ENCODE measurements at regions not wholly inside any gene's neighbourhood (a gene's known extent, or its start where the extent isn't known, plus 50 kb on each side); places are given as distances from the start of the nearest gene placed in this dataset.
A peak's percentile ranks its signal among the peaks of the same experiment; 100 is the strongest.

DNA sequence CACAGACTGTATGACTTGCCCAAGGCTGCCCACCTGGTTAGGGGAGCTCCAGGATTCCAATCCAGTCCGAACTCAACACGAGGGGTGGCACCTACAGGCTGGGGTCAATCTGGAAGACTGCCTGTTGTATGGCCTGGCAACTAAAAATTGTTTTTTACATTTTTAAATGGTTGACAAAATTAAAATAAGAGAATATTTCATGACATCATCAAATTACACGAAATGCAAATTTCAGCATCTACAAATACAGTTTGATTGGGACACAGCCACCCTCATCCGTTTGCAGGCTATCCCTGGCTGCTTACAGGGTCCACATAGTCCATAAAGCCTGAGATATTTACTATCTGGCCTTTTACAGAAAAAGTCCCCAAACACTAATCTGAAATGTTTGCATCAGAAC lies 235.9 kb upstream of the GMDS start:
- DNase-seq = no peak

DNA sequence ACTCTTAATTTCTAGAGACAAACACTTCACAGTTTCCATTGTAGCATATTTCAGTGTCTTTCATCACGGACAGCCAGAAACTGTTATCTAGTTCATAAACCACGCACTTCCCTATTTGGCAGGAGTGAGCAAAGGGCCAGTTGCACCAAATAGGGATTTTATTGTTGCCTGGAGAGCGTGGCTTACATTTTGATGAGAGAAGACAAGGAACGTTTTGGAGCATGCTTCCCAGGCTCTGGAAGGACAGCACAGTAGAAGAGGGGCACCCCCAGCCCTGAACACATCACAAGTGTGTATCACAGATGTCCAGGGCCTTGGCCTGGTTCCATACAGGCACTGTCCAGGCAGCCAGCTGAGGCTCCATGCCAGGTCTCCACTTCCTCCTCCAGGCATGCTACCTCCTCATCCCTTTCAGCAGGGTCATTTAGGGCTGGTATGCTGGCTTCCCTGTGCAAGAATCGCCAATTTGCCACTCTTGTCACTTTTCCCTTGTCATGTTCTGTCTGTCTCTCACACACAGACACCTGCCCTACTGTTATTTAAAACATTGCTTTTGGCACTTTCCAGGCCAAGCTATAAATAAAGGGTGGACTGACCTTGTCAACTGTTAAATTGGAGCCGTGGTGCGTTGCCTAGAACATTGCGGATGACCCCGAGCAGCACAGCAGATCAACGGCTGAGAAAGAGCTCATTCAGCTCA lies 235.0 kb upstream of the GMDS start:
- ATAC-seq (ENCODE audit: poor library complexity) (peak; percentile 82), DNase-seq (peak; percentile 80)
- intact Hi-C loops (cut with DNase I) = loop anchor here (10.0 kb wide), 1 partner anchor 154 kb away; no protein-coding TSS in a partner anchor

More for the DNA sequence above, 235.9 kb upstream of the GMDS start:
- no peak for ATAC-seq (ENCODE audit: poor library complexity)
- intact Hi-C loops (cut with DNase I) = loop anchor here (10.0 kb wide), 1 partner anchor 153 kb away; no protein-coding TSS in a partner anchor

DNA sequence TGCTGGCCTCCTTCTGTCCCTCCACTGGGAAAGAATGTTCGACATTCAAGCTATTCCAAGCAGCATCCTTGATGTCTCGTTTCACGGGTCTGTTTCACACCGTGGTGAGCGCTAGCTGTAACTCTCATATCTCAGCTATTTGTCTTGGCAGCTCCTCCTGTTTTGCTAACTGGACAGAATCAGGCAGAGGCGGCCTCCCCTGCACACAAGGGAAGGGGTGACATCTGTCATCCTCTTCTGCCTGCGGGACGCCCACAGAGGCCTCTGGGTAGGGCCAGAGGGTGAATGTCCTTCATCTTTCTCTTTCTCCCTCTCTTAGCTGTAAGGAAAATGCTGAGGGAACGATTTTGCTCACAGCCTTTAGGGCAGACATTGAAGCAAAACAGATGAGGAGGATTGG lies 232.8 kb upstream of the GMDS start:
- intact Hi-C loops (cut with DNase I) = no loop called here
- DNase-seq = no peak
- peak; percentile 50 for ATAC-seq (ENCODE audit: poor library complexity)

DNA sequence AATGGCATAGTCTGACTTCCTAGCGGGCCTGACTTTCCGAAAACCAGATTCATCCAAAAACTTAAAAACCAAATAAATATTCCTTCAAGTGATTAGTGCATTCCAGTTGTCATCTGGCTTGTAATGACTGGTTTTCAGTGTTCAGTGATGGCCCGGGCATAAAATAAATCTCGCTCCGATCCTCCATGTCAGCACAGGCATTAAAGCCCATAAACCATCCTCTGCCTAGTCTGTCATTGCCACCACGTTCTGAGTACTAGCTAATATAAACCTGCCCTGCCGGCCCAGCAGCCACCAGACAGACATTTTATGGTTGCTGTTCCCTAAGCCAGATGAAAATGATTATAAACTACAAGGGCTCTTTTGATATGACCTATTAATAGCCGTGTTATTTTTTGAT lies 232.3 kb upstream of the GMDS start:
- intact Hi-C loops (cut with DNase I) = no loop called here
- ATAC-seq (ENCODE audit: poor library complexity) (no peak), DNase-seq (no peak)

DNA sequence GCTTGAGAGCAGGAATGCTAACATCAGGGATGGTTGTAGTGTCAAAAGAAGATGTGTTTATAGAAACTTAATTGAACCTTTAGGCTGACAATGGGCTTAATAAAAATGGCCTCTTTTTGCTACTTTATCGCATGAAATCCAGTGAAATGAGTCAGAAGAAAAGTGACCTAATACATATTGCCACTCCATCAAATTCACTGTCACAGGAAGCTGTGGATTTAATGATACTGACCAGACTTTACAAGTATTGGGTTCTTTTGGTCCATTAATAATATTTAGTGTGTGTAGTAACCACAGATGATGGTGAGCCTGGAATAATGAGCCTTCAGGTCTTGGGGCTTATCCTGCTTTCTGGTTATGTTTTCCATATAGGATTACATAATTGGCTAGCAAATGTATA lies 231.8 kb upstream of the GMDS start:
- DNase-seq = no peak
- intact Hi-C loops (cut with DNase I) = no loop called here

DNA sequence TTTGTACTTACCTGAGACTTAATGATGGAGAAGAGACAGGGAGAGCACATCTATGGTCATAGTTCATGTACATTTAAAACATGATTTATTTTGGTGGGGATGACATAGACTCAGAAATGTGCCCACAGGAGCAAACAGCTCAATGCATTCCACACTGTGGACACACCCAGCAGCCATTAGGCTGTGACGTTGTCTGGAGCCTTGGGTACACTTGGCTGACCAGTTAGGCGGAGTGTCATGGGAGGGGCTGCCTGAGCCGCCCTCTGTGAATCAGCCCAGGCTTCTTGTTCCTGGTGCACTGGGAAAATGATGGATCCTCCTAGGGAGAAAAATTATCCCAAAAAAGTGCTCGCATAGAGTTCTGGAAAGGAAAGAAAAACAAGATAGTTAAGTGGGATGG lies 231.0 kb upstream of the GMDS start:
- ATAC-seq (ENCODE audit: poor library complexity) (no peak), DNase-seq (no peak)
- intact Hi-C loops (cut with DNase I) = no loop called here

More for the DNA sequence above, 231.8 kb upstream of the GMDS start:
- ATAC-seq (ENCODE audit: poor library complexity) = no peak

DNA sequence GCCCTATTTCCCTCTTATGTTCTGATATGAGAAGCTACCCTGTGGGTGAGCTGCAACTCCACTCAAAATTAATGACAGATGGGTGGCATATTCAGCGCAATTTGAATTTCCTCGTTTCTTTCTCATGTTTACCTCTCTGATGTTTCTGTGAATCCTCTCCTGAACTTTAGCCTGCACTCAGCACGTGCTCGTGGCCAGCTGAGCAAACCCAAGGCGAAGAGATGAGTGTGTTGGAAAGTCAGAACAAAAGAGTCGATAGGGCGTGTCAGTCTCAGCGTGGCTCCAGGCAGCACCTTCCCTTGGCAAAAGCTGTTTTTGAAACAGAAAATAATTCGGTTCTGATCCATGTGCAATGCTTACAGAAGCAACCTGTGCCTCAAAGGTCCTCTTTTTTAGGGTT lies 226.1 kb upstream of the GMDS start:
- ATAC-seq (ENCODE audit: poor library complexity) = no peak
- DNase-seq = no peak
- intact Hi-C loops (cut with DNase I) = no loop called here

DNA sequence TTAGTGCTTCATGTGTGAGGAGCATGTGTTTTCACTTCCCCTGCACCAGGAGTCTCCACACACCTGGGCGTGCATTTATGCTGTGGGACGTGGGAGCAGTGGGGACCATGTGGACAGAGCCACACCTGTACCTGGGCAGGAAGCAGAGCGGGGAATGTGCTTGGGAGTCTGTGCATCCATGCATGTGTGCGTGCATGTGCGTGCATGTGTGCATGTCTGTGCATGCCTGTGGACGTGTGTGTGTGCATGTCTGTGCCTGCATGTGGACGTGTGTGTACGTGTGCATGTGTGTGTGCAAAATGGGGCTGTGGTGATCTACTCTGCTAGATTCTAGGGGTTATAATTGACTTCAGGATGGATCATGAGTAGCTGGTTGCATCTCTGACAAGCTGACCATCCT lies 224.0 kb upstream of the GMDS start:
- ATAC-seq (ENCODE audit: poor library complexity) (no peak), DNase-seq (no peak)
- intact Hi-C loops (cut with DNase I) = no loop called here

DNA sequence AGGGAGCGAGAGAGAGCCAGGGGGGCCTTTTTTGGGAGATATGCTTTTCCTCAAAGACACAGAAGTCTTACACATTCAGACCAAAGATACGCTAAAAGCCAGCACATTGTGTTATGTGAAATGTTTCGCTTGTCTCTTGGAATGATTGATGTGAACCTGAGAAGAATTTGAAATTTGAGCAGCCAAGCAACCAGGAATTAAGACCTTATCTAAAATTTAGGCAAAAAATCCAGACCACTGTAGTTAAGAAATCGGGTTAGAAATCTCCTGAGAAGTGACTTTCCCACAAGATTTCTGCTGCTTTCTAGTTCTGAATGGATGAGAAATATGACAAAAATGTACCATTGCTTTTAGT lies 223.2 kb upstream of the GMDS start:
- DNase-seq (no peak), ATAC-seq (ENCODE audit: poor library complexity) (no peak)
- intact Hi-C loops (cut with DNase I) = no loop called here

DNA sequence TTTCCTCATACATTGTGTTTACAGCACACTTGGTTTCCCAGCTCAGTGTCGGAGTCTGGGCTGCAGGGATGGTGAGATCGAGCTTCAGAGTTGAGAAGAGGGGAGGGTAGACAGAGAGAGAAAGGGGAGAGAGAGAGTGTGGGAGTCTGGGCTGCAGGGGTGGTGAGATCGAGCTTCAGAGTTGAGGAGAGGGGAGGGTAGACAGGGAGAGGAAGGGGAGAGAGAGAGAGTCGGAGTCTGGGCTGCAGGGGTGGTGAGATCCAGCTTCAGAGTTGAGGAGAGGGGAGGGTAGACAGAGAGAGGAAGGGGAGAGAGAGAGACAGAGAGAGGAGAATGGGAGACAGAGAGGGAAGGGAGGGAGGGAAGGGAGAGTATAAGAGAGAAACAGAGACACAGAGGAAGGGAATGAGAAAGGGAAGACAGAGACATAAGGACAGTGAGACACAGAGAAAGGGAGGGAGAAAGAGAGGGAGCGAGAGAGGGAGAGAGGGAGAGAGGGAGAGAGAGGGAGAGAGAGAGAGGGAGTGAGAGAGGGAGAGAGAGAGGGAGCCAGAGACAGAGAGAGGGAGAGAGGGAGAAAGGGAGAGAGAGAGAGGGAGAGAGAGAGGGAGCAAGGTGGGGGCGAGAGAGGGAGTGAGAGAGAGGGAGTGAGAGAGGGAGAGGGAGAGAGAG lies 222.7 kb upstream of the GMDS start:
- ATAC-seq (ENCODE audit: poor library complexity) = no peak
- intact Hi-C loops (cut with DNase I) = no loop called here
- no peak for DNase-seq

DNA sequence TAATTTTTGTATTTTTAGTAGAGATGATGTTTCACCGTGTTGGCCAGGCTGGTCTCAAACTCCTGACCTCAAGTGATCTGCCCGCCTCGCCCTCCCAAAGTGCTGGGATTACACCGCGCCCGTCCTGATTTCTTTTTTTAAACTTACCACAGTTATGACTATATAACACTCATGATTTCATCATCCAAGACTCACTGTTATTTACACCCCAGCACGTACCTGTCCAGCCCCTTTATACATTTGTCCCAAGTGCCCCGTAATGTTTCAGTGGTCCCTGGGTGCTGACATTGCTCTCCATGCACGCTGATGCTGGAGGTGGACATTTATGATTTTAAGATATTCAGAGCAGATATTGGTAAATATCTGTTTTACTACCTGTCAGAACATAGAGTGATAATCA lies 219.9 kb upstream of the GMDS start:
- ATAC-seq (ENCODE audit: poor library complexity) (no peak), DNase-seq (no peak)
- intact Hi-C loops (cut with DNase I) = no loop called here

DNA sequence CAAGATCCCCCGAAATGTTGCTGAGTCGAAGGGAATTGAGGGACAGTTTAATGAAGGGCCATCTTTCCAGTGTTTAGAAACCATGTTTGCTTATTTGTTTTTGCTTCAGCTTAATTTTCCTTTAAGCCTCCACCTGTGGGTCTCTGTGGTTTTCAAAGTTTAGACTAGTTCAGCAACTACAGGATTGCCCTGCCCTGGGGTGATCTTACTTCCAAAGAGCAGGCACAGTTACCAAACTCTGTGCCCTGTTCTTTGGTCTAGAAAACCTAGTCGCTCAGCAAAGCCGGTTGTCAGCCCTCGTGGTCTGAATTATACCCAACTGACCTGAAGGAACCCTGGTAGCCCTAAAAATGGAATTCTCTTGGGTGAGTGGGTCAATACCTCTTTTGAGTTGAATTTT lies 219.2 kb upstream of the GMDS start:
- ATAC-seq (ENCODE audit: poor library complexity) = no peak
- DNase-seq = no peak
- intact Hi-C loops (cut with DNase I) = no loop called here

DNA sequence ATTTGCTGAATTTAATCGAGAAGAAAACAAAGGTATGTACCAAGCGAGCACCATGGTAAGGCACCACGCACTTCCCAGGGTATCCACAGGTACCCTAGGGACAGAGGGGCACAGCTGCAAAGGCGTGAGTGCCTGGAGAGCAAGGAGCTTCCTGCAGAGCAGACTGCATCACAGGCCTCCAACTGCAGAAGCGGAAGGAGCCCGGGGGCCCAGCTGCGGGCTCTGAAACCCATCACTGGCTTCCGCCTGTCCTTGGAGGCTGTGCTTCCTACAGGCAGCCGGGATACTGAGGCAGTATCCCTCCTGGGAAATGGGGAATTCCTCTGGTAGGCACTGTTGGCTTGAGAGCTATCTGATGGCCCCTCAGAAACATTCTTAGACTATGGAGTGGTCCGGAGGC lies 217.4 kb upstream of the GMDS start:
- ATAC-seq (ENCODE audit: poor library complexity) = no peak
- intact Hi-C loops (cut with DNase I) = no loop called here
- no peak for DNase-seq

DNA sequence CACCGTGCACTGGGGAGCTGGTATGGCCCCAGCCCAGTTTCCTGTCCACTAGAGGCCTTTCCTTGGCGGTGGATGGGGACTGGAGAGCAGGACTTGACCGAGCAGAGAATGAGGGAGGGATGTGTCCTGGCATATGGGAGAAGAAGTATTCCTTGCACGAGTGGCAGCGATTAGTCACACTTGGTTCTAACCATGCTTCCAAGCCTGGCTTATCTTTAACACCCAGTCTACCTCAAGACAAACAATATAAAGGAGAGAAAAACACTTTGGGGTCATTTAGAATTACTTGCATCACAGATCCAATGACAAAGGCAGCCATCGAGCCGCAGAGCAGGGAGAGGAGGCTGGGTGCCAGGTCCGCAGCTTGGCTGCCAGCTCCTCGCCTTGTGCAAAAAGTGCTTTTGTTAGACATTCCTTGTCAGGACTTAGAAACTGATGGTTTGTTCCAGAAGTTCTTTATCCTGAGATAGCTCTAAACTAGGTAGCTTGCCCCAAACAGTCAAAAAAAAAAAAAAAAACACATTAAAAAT lies 214.9 kb upstream of the GMDS start:
- ATAC-seq (ENCODE audit: poor library complexity) = no peak
- intact Hi-C loops (cut with DNase I) = no loop called here
- no peak for DNase-seq

DNA sequence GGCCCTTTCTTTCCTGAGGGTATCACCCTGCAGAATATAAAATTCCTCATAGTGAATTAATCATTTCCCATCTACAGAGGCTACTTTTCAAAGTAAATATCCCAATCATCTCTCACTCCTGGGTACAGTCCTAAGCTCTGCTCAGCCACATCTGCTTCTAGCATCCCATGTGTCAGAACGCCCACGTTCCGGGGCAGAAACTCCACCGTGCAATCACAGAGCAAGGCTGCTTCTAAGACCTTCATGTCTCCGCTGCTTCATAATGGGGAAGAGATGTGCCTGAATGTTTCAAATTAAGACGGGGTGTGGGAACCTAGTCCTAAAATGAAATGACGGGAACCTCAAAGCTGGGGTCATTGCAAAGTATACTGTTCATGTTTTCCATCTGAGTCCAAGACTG lies 208.8 kb upstream of the GMDS start:
- ATAC-seq (ENCODE audit: poor library complexity) (no peak), DNase-seq (no peak)
- intact Hi-C loops (cut with DNase I) = loop anchor here (10.0 kb wide), 1 partner anchor 181 kb away; no protein-coding TSS in a partner anchor

DNA sequence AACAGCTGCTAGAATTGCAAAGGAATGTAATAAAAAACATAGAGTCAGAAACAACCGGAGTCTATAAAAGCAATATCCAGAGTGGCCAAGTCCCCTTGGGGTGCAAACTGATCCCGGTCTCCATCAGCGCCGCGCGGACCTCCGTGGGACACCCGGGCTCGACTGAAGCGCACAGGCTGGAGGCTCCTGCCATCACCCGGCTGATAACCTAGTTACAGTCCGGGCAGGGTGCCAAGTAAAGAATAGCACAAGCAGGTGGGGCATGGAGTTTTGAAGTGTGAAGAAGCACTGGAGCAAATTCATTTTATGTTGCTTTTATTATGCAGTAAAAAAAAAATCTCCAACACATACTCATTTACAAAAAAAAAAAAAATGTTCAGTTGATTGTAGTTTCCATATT lies 205.1 kb upstream of the GMDS start:
- DNase-seq (peak; percentile 55), ATAC-seq (ENCODE audit: poor library complexity) (peak; percentile 93)
- intact Hi-C loops (cut with DNase I) = loop anchor here (10.0 kb wide), 1 partner anchor 184 kb away; no protein-coding TSS in a partner anchor

DNA sequence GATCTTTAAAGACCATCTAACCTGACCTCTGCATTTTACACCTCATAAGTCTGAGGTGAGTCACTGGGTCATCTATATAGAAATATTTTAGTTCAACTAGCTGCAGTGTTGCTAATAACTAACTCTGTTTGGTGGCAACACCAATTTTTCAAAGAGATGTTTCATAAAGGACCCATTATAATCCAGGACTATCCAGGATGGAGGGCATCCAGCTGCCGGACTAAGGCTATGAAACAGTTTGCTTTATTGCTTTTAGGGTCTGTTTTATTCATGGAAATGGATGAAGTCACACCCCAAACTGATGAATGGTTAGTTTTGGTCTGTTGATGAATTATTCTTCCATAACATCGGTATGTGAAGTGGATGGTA lies 204.2 kb upstream of the GMDS start:
- no peak for ATAC-seq (ENCODE audit: poor library complexity)
- intact Hi-C loops (cut with DNase I) = loop anchor here (10.0 kb wide), 1 partner anchor 855 kb away; no protein-coding TSS in a partner anchor
- DNase-seq = no peak

DNA sequence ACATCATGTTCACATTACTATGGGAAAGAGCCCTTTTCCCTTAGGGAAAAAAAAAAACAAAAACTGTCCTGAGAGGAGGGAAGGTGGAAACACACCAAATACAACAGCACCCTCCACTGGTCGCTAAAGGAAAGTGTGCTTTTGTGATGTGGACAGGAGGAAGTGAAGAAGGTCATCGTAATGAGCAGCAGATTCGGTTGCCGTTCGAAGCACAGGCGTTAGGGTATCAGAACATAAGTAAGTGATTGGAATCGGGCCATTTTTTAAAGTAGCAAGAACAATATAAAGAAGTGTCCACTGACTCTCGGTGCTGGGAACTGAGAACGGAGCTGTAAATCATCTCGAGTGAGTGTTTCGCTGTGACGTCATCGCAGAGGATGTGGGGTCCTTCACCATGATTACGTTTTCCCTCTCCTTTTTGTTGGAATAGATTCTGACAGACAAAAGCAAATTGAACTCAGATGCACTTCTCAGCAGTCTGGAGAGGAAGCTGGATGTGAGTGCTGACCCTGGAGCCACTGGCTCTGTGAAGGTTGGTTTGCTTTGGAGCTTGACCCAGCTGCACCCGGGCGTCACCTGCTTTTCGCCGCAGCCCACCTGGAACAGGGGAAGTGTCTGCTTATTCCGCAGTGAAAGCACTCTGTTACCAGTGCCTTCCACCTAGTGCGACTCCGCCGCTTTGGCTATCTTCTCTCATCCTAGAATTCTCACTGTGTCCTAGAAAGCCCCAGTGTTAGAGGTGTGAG lies 203.6 kb upstream of the GMDS start:
- ATAC-seq (ENCODE audit: poor library complexity) (peak; percentile 67), DNase-seq (no peak)
- intact Hi-C loops (cut with DNase I) = loop anchor here (10.0 kb wide), 1 partner anchor 854 kb away; no protein-coding TSS in a partner anchor

DNA sequence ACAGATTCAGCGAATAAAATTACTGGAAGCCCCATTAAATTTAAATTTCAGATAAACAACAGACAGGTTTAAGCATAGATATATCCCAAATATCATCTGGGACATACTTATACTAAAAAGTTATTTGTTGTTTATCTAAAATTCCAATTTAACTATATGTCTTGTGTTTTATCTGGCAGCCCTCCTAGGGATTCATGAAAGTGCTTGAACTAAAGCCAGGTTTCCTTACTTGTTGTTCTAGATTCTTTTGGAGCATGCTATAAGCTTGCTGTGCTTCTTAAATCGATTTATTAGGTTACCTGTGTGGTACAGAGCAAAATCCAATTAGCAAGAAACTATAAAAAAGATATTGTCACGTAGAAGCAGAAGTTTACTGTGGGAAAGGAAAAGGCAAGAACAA lies 202.5 kb upstream of the GMDS start:
- ATAC-seq (ENCODE audit: poor library complexity) (no peak), DNase-seq (no peak)
- intact Hi-C loops (cut with DNase I) = loop anchor here (10.0 kb wide), 1 partner anchor 853 kb away; no protein-coding TSS in a partner anchor
